ENCODE measurements at regions not wholly inside any gene's neighbourhood (a gene's known extent, or its start where the extent isn't known, plus 50 kb on each side); places are given as distances from the start of the nearest gene placed in this dataset.

- ChIA-PET POLR2A (no interaction called here), CTCF (no interaction called here)
- H3K4me1 ChIP-seq (ENCODE audit: control insufficient read depth in 1 of 2, insufficient read depth in 2 of 2, low read depth in 1 of 2, low read length in 1 of 2), result no peaks in the 10 kb centered on the region; a peak in 1 of 4 replicates
- no peaks in the 10 kb centered on the region for H3F3A ChIP-seq (replicated peaks; ENCODE audit: insufficient read depth)
- no peaks in the 10 kb centered on the region for H3K9me3 ChIP-seq
- no peaks in the 10 kb centered on the region for H3K9me2 ChIP-seq
- no peaks in the 10 kb centered on the region for H3K36me3 ChIP-seq (replicated peaks in 1 of 2; ENCODE audit: control insufficient read depth in 1 of 2, insufficient read depth in 2 of 2, low read length in 1 of 2)
- H3K4me2 ChIP-seq, result no peak overlapping the region
- H3K4me3 ChIP-seq (ENCODE audit: low read depth in 2 of 2, low read length in 1 of 2), result no peak overlapping the region
- no peak for DNase-seq
- H4K20me1 ChIP-seq (ENCODE audit: insufficient read depth), result no peaks in the 10 kb centered on the region
- TF ChIP-seq IRF3 (IDR thresholded peaks at IDR 0.05; ENCODE audit: low read depth, low read length) (no peak), EP300 (IDR thresholded peaks at IDR 0.05; ENCODE audit: borderline replicate concordance in 1 of 2, low read depth in 1 of 2, low read length in 1 of 2) (no peak), GABPA (IDR thresholded peaks at IDR 0.05; ENCODE audit: low read depth) (no peak), MXI1 (IDR thresholded peaks at IDR 0.05; ENCODE audit: low read depth, low read length) (no peak), CHD2 (IDR thresholded peaks at IDR 0.05; ENCODE audit: low read length, partially characterized antibody) (no peak), ELF1 (IDR thresholded peaks at IDR 0.05) (no peak), RCOR1 (IDR thresholded peaks at IDR 0.05; ENCODE audit: low read length) (no peak), CTCF (IDR thresholded peaks at IDR 0.05) (no peak), FOXJ3 (CRISPR knock-in tag; IDR thresholded peaks at IDR 0.05) (no peak), POLR2AphosphoS5 (IDR thresholded peaks at IDR 0.05; ENCODE audit: low read depth, low read length) (no peak), SIN3A (IDR thresholded peaks at IDR 0.05; ENCODE audit: borderline replicate concordance, low read depth, low read length) (no peak), TCF12 (IDR thresholded peaks at IDR 0.05) (no peak), REST (IDR thresholded peaks at IDR 0.05; ENCODE audit: low read depth, low read length) (no peak), NFIC (IDR thresholded peaks at IDR 0.05; ENCODE audit: borderline replicate concordance) (no peak), PBX3 (IDR thresholded peaks at IDR 0.05) (no peak), GATA2 (CRISPR knock-in tag; IDR thresholded peaks at IDR 0.05) (no peak), USF2 (IDR thresholded peaks at IDR 0.05; ENCODE audit: borderline replicate concordance, low read depth, low read length) (no peak), JUND (IDR thresholded peaks at IDR 0.05) (no peak), USF1 (IDR thresholded peaks at IDR 0.05; ENCODE audit: borderline replicate concordance, low read depth) (no peak), NRF1 (IDR thresholded peaks at IDR 0.05; ENCODE audit: low read depth, low read length) (no peak)
- peaks cover 5% of the 10 kb centered on the region; the same call in 1 of the 2 replicates for H3K27me3 ChIP-seq (ENCODE audit: insufficient read depth)
- 10% methylated on average over 1 of the region's 1 CpG for WGBS (ENCODE audit: low lambda C conversion rate)
- H3K79me2 ChIP-seq (ENCODE audit: insufficient read depth), result no peaks in the 10 kb centered on the region
- H3K9ac ChIP-seq, result no peak overlapping the region
- H2AFZ ChIP-seq (ENCODE audit: low read depth), result no peak overlapping the region
- no peak overlapping the region for H3K27ac ChIP-seq (ENCODE audit: low read depth in 2 of 2, low read length in 1 of 2)
Measured at GRCh38 chr12:58295268-58295667, 353.9 kb downstream of the ATP23 start.
